ENCODE measurements at regions not wholly inside any gene's neighbourhood (a gene's known extent, or its start where the extent isn't known, plus 50 kb on each side); places are given as distances from the start of the nearest gene placed in this dataset.

- no peak for TF ChIP-seq SUZ12 (IDR thresholded peaks at IDR 0.05; ENCODE audit: extremely low read depth, insufficient read depth, insufficient read length)
- no peak for TF ChIP-seq ZNF274 (IDR thresholded peaks at IDR 0.05; ENCODE audit: low read depth, low read length)
Measured at GRCh38 chr5:89628876-89629635, 746.1 kb upstream of the MEF2C start.

All from NT2/D1 (cell line).